ENCODE measurements at regions not wholly inside any gene's neighbourhood (a gene's known extent, or its start where the extent isn't known, plus 50 kb on each side); places are given as distances from the start of the nearest gene placed in this dataset.
"Not testable (repeated sequence)": the region's sequence is repeated elsewhere in the genome, so short reads cannot be mapped to it uniquely, and the experiment has no call there.

DNA sequence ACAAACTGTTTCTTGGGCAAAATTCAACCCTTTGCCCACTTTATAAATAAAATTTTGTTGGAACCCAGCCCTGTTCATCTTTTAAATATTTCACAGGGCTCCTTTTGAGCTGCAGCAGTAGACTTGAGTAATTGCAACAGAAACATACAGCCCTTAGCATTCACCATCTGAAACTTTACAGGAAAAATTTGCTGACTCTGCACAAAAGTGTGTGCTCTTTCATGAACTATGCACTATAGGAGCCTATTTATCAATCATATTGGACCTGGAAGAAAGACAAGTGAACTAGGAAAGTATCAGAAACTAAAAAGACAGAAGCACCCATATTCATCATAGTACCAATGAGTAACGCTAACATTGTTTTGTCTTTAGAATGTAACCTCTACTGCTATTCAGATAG, 406.9 kb upstream of the SLC10A2 start:
- Histone ChIP-seq H3K4me1 (ENCODE audit: low read length) (no peaks in the 10 kb centered on the region), H3K4me2 (ENCODE audit: low read depth, low read length, poor library complexity, severe bottlenecking) (no peak overlapping the region), H3K9me3 (ENCODE audit: low read length) (peaks cover 15% of the 10 kb centered on the region), H3K36me3 (ENCODE audit: insufficient read depth, low read length) (no peaks in the 10 kb centered on the region), H3K9ac (ENCODE audit: low read length) (no peak overlapping the region), H3K9me2 (replicated peaks; ENCODE audit: insufficient read depth, low read length) (no peaks in the 10 kb centered on the region), H3K4me3 (ENCODE audit: low read length) (no peak overlapping the region), H3K27ac (ENCODE audit: low read length) (no peak overlapping the region), H3K79me2 (ENCODE audit: low read length) (no peaks in the 10 kb centered on the region), H4K20me1 (ENCODE audit: insufficient read depth, low read depth, low read length) (no peaks in the 10 kb centered on the region), H3K27me3 (ENCODE audit: low read length) (no peaks in the 10 kb centered on the region), H2AFZ (ENCODE audit: low read length) (no peak overlapping the region)
- DNase-seq: no peak

DNA sequence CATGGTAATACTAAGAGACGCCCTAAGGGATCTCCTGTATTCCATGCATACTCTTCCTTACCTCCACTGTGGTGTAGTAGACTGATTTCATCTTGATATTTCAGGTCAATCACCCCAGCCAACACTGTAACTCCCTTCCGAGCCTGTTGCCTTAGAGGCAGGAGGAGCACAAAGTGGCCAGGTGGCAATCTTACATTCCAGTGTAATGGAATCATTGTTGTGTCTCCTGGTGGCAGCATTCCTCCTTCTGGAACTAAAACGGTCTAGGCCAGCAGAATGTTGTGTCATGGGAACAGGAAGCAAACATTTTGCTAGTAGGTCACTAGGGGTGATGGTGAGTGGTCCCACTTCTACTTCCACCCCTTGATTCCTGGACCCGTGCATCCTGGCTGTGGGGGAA, 405.7 kb upstream of the SLC10A2 start:
- DNase-seq: no peak
- Histone ChIP-seq H2AFZ (ENCODE audit: low read length) (no peak overlapping the region), H3K4me1 (ENCODE audit: low read length) (no peaks in the 10 kb centered on the region), H3K4me2 (ENCODE audit: low read depth, low read length, poor library complexity, severe bottlenecking) (no peak overlapping the region), H3K9ac (ENCODE audit: low read length) (no peak overlapping the region), H4K20me1 (ENCODE audit: insufficient read depth, low read depth, low read length) (no peaks in the 10 kb centered on the region), H3K4me3 (ENCODE audit: low read length) (no peak overlapping the region), H3K79me2 (ENCODE audit: low read length) (no peaks in the 10 kb centered on the region), H3K9me2 (replicated peaks; ENCODE audit: insufficient read depth, low read length) (no peaks in the 10 kb centered on the region), H3K36me3 (ENCODE audit: insufficient read depth, low read length) (no peaks in the 10 kb centered on the region), H3K27ac (ENCODE audit: low read length) (no peak overlapping the region), H3K9me3 (ENCODE audit: low read length) (peaks cover 14% of the 10 kb centered on the region), H3K27me3 (ENCODE audit: low read length) (no peaks in the 10 kb centered on the region)

DNA sequence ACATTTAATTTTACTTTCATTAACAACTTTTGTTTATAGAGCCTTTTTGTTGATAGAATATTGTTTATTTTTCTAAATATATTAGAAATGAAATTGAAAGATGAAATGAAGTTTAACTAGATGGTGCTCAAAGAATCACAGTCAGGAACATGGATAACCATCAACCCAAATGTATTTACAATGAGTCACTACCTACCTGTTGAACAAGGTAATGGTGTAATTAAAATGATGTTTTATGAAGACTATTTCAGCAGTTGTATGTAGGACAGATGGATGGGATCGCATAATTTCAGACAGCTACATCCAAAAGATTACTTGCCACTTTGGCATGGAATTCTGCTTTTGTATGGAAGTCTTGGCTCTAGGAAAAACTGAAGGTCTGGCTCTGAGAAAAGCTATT, 403.6 kb upstream of the SLC10A2 start:
- H3K9me3 ChIP-seq (ENCODE audit: low read length): peaks cover 14% of the 10 kb centered on the region
- no peaks in the 10 kb centered on the region for H3K36me3 ChIP-seq (ENCODE audit: insufficient read depth, low read length)
- H3K4me1 ChIP-seq (ENCODE audit: low read length): no peaks in the 10 kb centered on the region

DNA sequence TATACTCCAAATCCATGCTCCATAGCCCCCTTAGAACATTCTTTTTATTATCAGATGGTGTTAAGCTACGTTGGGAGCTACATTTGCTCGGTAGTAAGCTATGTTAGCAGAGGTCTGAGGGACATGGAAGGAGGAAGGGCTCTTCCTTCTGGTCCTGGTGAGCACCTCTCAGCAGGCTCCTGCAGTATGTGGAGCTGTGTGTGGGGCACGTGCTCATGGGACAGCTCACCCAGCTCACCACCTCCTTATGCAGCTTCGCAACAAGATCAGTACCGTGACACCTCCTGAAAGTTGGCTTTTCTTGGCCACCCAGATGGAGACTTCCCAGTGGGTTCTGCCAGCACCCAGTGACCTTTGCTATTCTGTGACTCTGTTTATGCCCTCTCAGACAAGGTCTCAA, 400.5 kb upstream of the SLC10A2 start:
- no peaks in the 10 kb centered on the region for H3K36me3 ChIP-seq (ENCODE audit: insufficient read depth, low read length)

More for the DNA sequence above, 403.6 kb upstream of the SLC10A2 start:
- no peaks in the 10 kb centered on the region for H3K79me2 ChIP-seq (ENCODE audit: low read length)
- no peaks in the 10 kb centered on the region for H3K27me3 ChIP-seq (ENCODE audit: low read length)
- H4K20me1 ChIP-seq (ENCODE audit: insufficient read depth, low read depth, low read length): no peaks in the 10 kb centered on the region
- H3K9ac ChIP-seq (ENCODE audit: low read length): no peak overlapping the region
- H3K4me2 ChIP-seq (ENCODE audit: low read depth, low read length, poor library complexity, severe bottlenecking): no peak overlapping the region
- H3K4me3 ChIP-seq (ENCODE audit: low read length): no peak overlapping the region
- no peak overlapping the region for H3K27ac ChIP-seq (ENCODE audit: low read length)
- DNase-seq: no peak
- H2AFZ ChIP-seq (ENCODE audit: low read length): no peak overlapping the region
- no peaks in the 10 kb centered on the region for H3K9me2 ChIP-seq (replicated peaks; ENCODE audit: insufficient read depth, low read length)

DNA sequence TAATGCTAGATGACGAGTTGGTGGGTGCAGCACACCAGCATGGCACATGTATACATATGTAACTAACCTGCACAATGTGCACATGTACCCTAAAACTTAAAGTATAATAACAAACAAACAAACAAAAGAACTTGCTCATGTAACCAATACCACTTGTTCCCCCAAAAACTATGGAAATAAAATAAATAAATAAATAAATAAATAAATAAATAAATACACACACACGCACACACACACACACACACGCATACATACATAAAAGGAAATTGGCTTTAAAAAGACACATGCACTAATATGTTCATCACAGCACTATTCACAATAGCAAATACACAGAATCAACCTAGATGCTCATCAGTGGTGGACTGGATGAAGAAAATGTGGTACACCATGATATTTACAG, 394.0 kb upstream of the SLC10A2 start:
- not testable (repeated sequence) for H3K9ac ChIP-seq (ENCODE audit: low read length); H3K9me2 ChIP-seq (replicated peaks; ENCODE audit: insufficient read depth, low read length); H4K20me1 ChIP-seq (ENCODE audit: insufficient read depth, low read depth, low read length); H2AFZ ChIP-seq (ENCODE audit: low read length); H3K79me2 ChIP-seq (ENCODE audit: low read length); H3K4me2 ChIP-seq (ENCODE audit: low read depth, low read length, poor library complexity, severe bottlenecking); H3K4me3 ChIP-seq (ENCODE audit: low read length); H3K27me3 ChIP-seq (ENCODE audit: low read length); H3K36me3 ChIP-seq (ENCODE audit: insufficient read depth, low read length); H3K4me1 ChIP-seq (ENCODE audit: low read length); DNase-seq; H3K27ac ChIP-seq (ENCODE audit: low read length)
- H3K9me3 ChIP-seq (ENCODE audit: low read length): peaks cover 11% of the 10 kb centered on the region

More for the DNA sequence above, 400.5 kb upstream of the SLC10A2 start:
- no peak overlapping the region for H3K4me3 ChIP-seq (ENCODE audit: low read length)
- no peak overlapping the region for H2AFZ ChIP-seq (ENCODE audit: low read length)
- H3K79me2 ChIP-seq (ENCODE audit: low read length): no peaks in the 10 kb centered on the region
- no peaks in the 10 kb centered on the region for H3K27me3 ChIP-seq (ENCODE audit: low read length)
- no peaks in the 10 kb centered on the region for H3K9me2 ChIP-seq (replicated peaks; ENCODE audit: insufficient read depth, low read length)
- peaks cover 16% of the 10 kb centered on the region for H3K9me3 ChIP-seq (ENCODE audit: low read length)
- no peak overlapping the region for H3K4me2 ChIP-seq (ENCODE audit: low read depth, low read length, poor library complexity, severe bottlenecking)
- no peak for DNase-seq
- H3K4me1 ChIP-seq (ENCODE audit: low read length): no peaks in the 10 kb centered on the region
- H4K20me1 ChIP-seq (ENCODE audit: insufficient read depth, low read depth, low read length): no peaks in the 10 kb centered on the region
- H3K9ac ChIP-seq (ENCODE audit: low read length): no peak overlapping the region
- H3K27ac ChIP-seq (ENCODE audit: low read length): no peak overlapping the region

DNA sequence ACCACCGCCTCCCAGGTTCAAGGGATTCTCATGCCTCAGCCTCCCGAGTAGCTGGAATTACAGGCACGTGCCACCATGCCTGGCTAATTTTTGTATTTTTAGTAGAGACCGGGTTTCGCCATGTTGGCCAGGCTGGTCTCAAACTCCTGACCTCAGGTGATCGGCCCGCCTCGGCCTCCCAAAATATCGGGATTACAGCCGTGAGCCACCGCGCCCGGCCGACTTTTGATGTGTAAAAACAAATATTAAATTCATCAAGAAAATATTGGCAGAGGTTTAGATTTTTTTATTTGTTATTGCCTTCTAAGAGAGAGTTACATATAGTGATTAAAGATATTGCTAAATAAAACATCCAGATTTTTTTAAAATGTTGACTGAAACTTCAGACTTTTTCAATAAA, 390.8 kb upstream of the SLC10A2 start:
- H3K9me3 ChIP-seq (ENCODE audit: low read length); H3K27me3 ChIP-seq (ENCODE audit: low read length); H3K36me3 ChIP-seq (ENCODE audit: insufficient read depth, low read length); H3K4me3 ChIP-seq (ENCODE audit: low read length); H3K79me2 ChIP-seq (ENCODE audit: low read length); H4K20me1 ChIP-seq (ENCODE audit: insufficient read depth, low read depth, low read length); H3K9ac ChIP-seq (ENCODE audit: low read length); DNase-seq; H3K9me2 ChIP-seq (replicated peaks; ENCODE audit: insufficient read depth, low read length); H2AFZ ChIP-seq (ENCODE audit: low read length); H3K4me2 ChIP-seq (ENCODE audit: low read depth, low read length, poor library complexity, severe bottlenecking); H3K4me1 ChIP-seq (ENCODE audit: low read length); H3K27ac ChIP-seq (ENCODE audit: low read length): not testable (repeated sequence)

DNA sequence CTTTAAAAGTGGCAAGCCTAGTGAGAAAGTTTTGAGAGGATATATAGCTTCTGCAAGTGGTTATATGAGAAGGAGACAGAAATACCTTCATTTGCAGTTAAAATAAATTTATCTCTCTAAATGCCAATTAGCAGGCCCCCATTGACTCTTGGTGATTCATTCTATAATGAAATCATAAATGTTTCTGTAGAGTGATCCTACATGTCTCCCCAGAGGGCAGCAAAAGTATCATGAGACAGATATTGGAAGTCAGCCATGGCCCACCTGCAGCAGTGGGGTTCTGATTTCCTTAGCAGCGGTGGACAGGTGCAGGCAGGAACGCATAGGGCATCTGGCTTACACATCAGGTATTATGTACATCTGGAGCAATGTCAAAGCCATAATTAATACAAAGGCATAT, 385.4 kb upstream of the SLC10A2 start:
- Histone ChIP-seq H3K9ac (ENCODE audit: low read length) (no peak overlapping the region), H3K36me3 (ENCODE audit: insufficient read depth, low read length) (no peaks in the 10 kb centered on the region), H3K4me2 (ENCODE audit: low read depth, low read length, poor library complexity, severe bottlenecking) (no peak overlapping the region), H3K27me3 (ENCODE audit: low read length) (no peaks in the 10 kb centered on the region), H3K4me3 (ENCODE audit: low read length) (no peak overlapping the region), H4K20me1 (ENCODE audit: insufficient read depth, low read depth, low read length) (no peaks in the 10 kb centered on the region), H2AFZ (ENCODE audit: low read length) (no peak overlapping the region), H3K79me2 (ENCODE audit: low read length) (no peaks in the 10 kb centered on the region), H3K27ac (ENCODE audit: low read length) (no peak overlapping the region), H3K9me2 (replicated peaks; ENCODE audit: insufficient read depth, low read length) (no peaks in the 10 kb centered on the region), H3K9me3 (ENCODE audit: low read length) (peaks cover 15% of the 10 kb centered on the region), H3K4me1 (ENCODE audit: low read length) (no peaks in the 10 kb centered on the region)
- DNase-seq: no peak

DNA sequence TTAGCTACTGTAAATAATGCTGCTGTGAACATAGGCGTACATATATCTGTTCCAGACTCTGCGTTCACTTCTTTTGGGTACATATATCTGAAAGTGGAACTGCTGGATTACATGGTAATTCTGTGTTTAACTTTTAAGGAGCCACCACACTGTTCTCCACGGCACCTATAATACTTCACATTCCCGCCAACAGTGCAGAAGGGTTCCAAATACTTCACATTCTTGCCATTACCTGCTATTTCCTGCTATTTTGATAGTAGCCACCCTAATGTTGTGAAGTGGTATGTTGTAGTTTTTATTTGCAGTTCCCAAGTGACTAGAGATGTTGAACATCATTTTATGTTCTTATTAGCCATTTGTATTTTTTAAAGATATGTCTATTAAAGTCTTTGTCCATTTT, 377.4 kb upstream of the SLC10A2 start:
- Histone ChIP-seq H3K9me2 (replicated peaks; ENCODE audit: insufficient read depth, low read length) (no peaks in the 10 kb centered on the region), H3K4me1 (ENCODE audit: low read length) (no peaks in the 10 kb centered on the region), H2AFZ (ENCODE audit: low read length) (no peak overlapping the region), H3K4me2 (ENCODE audit: low read depth, low read length, poor library complexity, severe bottlenecking) (no peak overlapping the region), H3K9ac (ENCODE audit: low read length) (no peak overlapping the region), H3K27me3 (ENCODE audit: low read length) (no peaks in the 10 kb centered on the region), H3K79me2 (ENCODE audit: low read length) (no peaks in the 10 kb centered on the region), H3K27ac (ENCODE audit: low read length) (no peak overlapping the region), H4K20me1 (ENCODE audit: insufficient read depth, low read depth, low read length) (no peaks in the 10 kb centered on the region), H3K9me3 (ENCODE audit: low read length) (peaks cover 25% of the 10 kb centered on the region), H3K4me3 (ENCODE audit: low read length) (no peak overlapping the region), H3K36me3 (ENCODE audit: insufficient read depth, low read length) (no peaks in the 10 kb centered on the region)
- DNase-seq: no peak

DNA sequence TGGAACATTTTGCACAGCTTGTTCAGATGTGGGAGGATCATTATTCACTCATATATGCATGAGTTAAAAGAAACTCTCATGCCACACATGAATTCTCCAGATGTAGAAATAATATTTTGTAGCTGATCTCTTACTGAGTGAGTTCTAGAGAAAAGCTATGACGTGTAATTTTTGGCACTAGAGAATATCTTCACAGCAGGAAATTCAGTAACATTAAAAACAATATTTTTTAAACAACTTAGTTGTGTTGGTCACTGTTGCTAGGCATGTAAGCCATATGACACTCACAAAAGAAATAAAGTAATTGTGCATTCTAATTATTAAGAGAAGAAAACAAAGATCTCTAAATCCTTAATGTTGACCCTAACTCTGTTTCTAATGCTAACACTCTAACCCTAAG, 371.4 kb upstream of the SLC10A2 start:
- no peak overlapping the region for H3K9ac ChIP-seq (ENCODE audit: low read length)
- DNase-seq: no peak
- H3K9me2 ChIP-seq (replicated peaks; ENCODE audit: insufficient read depth, low read length): no peaks in the 10 kb centered on the region; the same call in 1 of the 2 replicates
- no peaks in the 10 kb centered on the region for H3K4me1 ChIP-seq (ENCODE audit: low read length)
- no peaks in the 10 kb centered on the region for H3K36me3 ChIP-seq (ENCODE audit: insufficient read depth, low read length)
- no peaks in the 10 kb centered on the region for H3K27me3 ChIP-seq (ENCODE audit: low read length)
- no peaks in the 10 kb centered on the region for H3K79me2 ChIP-seq (ENCODE audit: low read length)
- H3K4me2 ChIP-seq (ENCODE audit: low read depth, low read length, poor library complexity, severe bottlenecking): no peak overlapping the region
- H3K27ac ChIP-seq (ENCODE audit: low read length): no peak overlapping the region
- no peak overlapping the region for H2AFZ ChIP-seq (ENCODE audit: low read length)
- no peaks in the 10 kb centered on the region for H4K20me1 ChIP-seq (ENCODE audit: insufficient read depth, low read depth, low read length)
- H3K9me3 ChIP-seq (ENCODE audit: low read length): peaks cover 6% of the 10 kb centered on the region
- H3K4me3 ChIP-seq (ENCODE audit: low read length): no peak overlapping the region
